ENCODE measurements at regions not wholly inside any gene's neighbourhood (a gene's known extent, or its start where the extent isn't known, plus 50 kb on each side); places are given as distances from the start of the nearest gene placed in this dataset.

GRCh38 chr2:240300840-240301239 lies 134.6 kb upstream of the GPC1 start:
- CTCF ChIA-PET = no interaction called here
- POLR2A ChIA-PET (ENCODE audit: unreplicated experiment) = no interaction called here
- Histone ChIP-seq H2BK5ac (ENCODE audit: low read depth, low read length, poor library complexity, severe bottlenecking) (no peak overlapping the region), H3K14ac (replicated peaks; ENCODE audit: low read depth, low read length) (no peak overlapping the region), H3K27me3 (ENCODE audit: control insufficient read depth, insufficient read depth, low read length) (peaks cover 25% of the 10 kb centered on the region; the same call in 1 of the 2 replicates), H3K4me2 (ENCODE audit: low read depth, low read length) (no peak overlapping the region), H3K4ac (ENCODE audit: low read depth, low read length) (no peak overlapping the region), H3K4me3 (ENCODE audit: insufficient read depth, low read depth, low read length) (no peak overlapping the region), H3K23ac (ENCODE audit: low read depth, low read length) (no peak overlapping the region), H3K18ac (ENCODE audit: low read depth, low read length) (no peak overlapping the region), H3K36me3 (ENCODE audit: control insufficient read depth, insufficient read depth, low read length) (no peaks in the 10 kb centered on the region), H4K91ac (ENCODE audit: insufficient read depth, low read depth, low read length) (no peak overlapping the region), H2BK15ac (ENCODE audit: low read depth, low read length) (no peak overlapping the region), H2AK9ac (replicated peaks; ENCODE audit: low read depth, low read length, poor library complexity) (no peak overlapping the region), H4K20me1 (ENCODE audit: insufficient read depth, low read length) (no peaks in the 10 kb centered on the region), H3K56ac (ENCODE audit: extremely low read depth, insufficient read depth, low read length) (no peak overlapping the region), H4K5ac (ENCODE audit: low read depth, low read length) (no peak overlapping the region), H3K27ac (ENCODE audit: insufficient read depth, low read length) (no peak overlapping the region), H2AK5ac (ENCODE audit: low read depth, low read length) (no peak overlapping the region), H3K9ac (ENCODE audit: low read depth, low read length) (no peak overlapping the region), H3K79me1 (ENCODE audit: low read depth in 1 of 2, low read length in 2 of 2) (no peaks in the 10 kb centered on the region), H3K4me1 (ENCODE audit: control insufficient read depth, insufficient read depth, low read length) (no peaks in the 10 kb centered on the region), H3K9me3 (ENCODE audit: control insufficient read depth, insufficient read depth, low read length) (no peaks in the 10 kb centered on the region), H4K8ac (ENCODE audit: low read depth in 2 of 2, low read length in 2 of 2) (no peak overlapping the region), H2BK20ac (ENCODE audit: low read depth, low read length) (no peak overlapping the region), H2BK120ac (ENCODE audit: low read depth, low read length) (no peak overlapping the region), H3K9me1 (ENCODE audit: insufficient read depth, low read length) (no peaks in the 10 kb centered on the region), H2AFZ (replicated peaks; ENCODE audit: low read length, poor library complexity) (no peak overlapping the region)
- WGBS, 2 experiments (ENCODE audit: extremely low coverage in 2 of 2, insufficient read length in 1 of 2) = 94% methylated on average over 5 of the region's 8 CpGs; no CpG with 5 or more reads in 1 of the 2 experiments
- no peak for TF ChIP-seq MAFK (IDR thresholded peaks at IDR 0.05; ENCODE audit: low read depth, low read length)
- TF ChIP-seq FOS (IDR thresholded peaks at IDR 0.05; ENCODE audit: low read depth, low read length) = no peak
- in situ Hi-C loops (cut with MboI; ENCODE audit: low sequenced_read_pairs) (no loop called here), intact Hi-C loops (cut with micrococcal nuclease) (no loop called here), dilution Hi-C loops (cut with HindIII; ENCODE audit: low sequenced_read_pairs, unreplicated experiment) (no loop called here)
- DNase-seq = no peak
- no peak for ATAC-seq (ENCODE audit: low read depth)
- no TSS peak for BruUV-seq (replicated peaks)

Data from IMR-90 (cell line).